Neutrophil (primary cell): ENCODE measurements at regions not wholly inside any gene's neighbourhood (a gene's known extent, or its start where the extent isn't known, plus 50 kb on each side); places are given as distances from the start of the nearest gene placed in this dataset.

Experiments
- H3K27ac ChIP-seq: fragments of 200-600 bp; sonication (generic); 2 replicates; pipeline ENCODE4 v1.5.1; 2016; ENCODE audit warnings: mild to moderate bottlenecking, moderate library complexity
- H3K27me3 ChIP-seq: fragments of 200-600 bp; sonication (generic); 2 replicates; pipeline ENCODE4 v1.6.0; 2016; ENCODE audit warnings: mild to moderate bottlenecking
- H3K36me3 ChIP-seq: fragments of 200-600 bp; sonication (generic); 2 replicates; pipeline ENCODE4 v1.5.1; 2017
- H3K4me1 ChIP-seq, 2 experiments: fragments of 200-600 bp in 1 of 2; sonication (generic) in 1 of 2; 1 replicate in 1 of 2; 2 replicates in 1 of 2; pipeline versions ENCODE4 v1.5.1 to v1.6.1; 2013 to 2016; ENCODE audit warnings: low read depth in 1 of 2, low read length in 1 of 2, mild to moderate bottlenecking in 1 of 2, moderate library complexity in 1 of 2; ENCODE audit not compliant: control insufficient read depth in 1 of 2, insufficient read depth in 1 of 2
- H3K4me3 ChIP-seq, 2 experiments: fragments of 200-600 bp in 1 of 2; sonication (generic) in 1 of 2; 1 replicate in 1 of 2; 2 replicates in 1 of 2; pipeline ENCODE4 v1.5.1; 2013 to 2016; ENCODE audit warnings: low read depth in 1 of 2, low read length in 1 of 2, mild to moderate bottlenecking in 1 of 2, moderate library complexity in 1 of 2
- H3K9me3 ChIP-seq: fragments of 200-600 bp; sonication (generic); 2 replicates; pipeline ENCODE4 v1.5.1; 2016
- TF ChIP-seq, protein P1 (sequence below): fragments of 200-600 bp; sonication (generic); IDR thresholded peaks from 2 replicates; pipeline ENCODE4 v1.5.1; 2016; ENCODE audit warnings: antibody characterized with exemption

GRCh38 chr15:95557226-95558046 lies 773.1 kb upstream of the NR2F2 start:
- TF ChIP-seq, protein P1, sequence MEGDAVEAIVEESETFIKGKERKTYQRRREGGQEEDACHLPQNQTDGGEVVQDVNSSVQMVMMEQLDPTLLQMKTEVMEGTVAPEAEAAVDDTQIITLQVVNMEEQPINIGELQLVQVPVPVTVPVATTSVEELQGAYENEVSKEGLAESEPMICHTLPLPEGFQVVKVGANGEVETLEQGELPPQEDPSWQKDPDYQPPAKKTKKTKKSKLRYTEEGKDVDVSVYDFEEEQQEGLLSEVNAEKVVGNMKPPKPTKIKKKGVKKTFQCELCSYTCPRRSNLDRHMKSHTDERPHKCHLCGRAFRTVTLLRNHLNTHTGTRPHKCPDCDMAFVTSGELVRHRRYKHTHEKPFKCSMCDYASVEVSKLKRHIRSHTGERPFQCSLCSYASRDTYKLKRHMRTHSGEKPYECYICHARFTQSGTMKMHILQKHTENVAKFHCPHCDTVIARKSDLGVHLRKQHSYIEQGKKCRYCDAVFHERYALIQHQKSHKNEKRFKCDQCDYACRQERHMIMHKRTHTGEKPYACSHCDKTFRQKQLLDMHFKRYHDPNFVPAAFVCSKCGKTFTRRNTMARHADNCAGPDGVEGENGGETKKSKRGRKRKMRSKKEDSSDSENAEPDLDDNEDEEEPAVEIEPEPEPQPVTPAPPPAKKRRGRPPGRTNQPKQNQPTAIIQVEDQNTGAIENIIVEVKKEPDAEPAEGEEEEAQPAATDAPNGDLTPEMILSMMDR = no peak
- Histone ChIP-seq H3K4me1 (no peaks in the 10 kb centered on the region), H3K27ac (no peak overlapping the region), H3K9me3 (no peaks in the 10 kb centered on the region), H3K4me3 (no peak overlapping the region), H3K36me3 (no peaks in the 10 kb centered on the region), H3K27me3 (no peaks in the 10 kb centered on the region)

DNA sequence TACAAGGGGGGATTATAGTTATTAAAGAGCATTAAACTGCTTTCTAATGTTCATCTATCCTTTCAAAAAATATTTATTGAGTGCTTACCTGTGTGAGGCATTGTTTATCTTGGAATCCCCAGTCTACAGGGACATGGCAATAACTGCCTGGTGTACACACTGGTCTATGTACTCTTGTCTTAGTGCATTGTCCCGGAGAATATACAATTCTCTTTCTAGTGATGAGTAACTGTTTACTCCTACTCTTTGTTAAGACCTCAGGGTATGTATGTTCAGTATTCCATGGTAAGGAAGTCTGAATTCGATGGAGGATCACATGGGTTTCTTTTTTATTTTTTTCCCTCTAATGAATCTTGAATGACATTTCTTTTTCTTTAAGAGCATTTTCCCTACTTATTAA lies 772.4 kb upstream of the NR2F2 start:
- Histone ChIP-seq H3K9me3 (no peaks in the 10 kb centered on the region), H3K27me3 (no peaks in the 10 kb centered on the region), H3K27ac (no peak overlapping the region), H3K4me3 (no peak overlapping the region), H3K36me3 (no peaks in the 10 kb centered on the region), H3K4me1 (no peaks in the 10 kb centered on the region)
- TF ChIP-seq, protein P1 = no peak

DNA sequence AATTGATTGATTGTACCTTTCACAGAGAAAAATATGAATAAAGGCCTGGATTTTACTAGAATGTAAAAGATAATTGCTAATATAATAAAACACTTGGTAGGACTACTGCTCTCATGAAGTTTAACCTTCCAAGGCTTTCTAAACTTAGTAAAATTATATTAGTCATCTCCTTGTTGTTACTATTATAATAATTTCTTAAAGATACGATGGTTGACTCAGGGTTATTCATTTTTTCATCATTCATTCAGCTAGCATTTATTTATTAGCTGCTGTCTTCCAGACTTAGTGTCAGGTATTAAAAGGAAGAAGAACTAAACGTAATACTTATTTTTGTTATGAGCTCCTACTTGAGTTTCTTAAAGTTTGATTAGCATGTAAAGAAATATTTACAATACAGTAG lies 771.6 kb upstream of the NR2F2 start:
- Histone ChIP-seq H3K4me3 (no peak overlapping the region), H3K9me3 (no peaks in the 10 kb centered on the region), H3K27ac (no peak overlapping the region), H3K36me3 (no peaks in the 10 kb centered on the region), H3K4me1 (no peaks in the 10 kb centered on the region), H3K27me3 (no peaks in the 10 kb centered on the region)
- TF ChIP-seq, protein P1 = no peak

DNA sequence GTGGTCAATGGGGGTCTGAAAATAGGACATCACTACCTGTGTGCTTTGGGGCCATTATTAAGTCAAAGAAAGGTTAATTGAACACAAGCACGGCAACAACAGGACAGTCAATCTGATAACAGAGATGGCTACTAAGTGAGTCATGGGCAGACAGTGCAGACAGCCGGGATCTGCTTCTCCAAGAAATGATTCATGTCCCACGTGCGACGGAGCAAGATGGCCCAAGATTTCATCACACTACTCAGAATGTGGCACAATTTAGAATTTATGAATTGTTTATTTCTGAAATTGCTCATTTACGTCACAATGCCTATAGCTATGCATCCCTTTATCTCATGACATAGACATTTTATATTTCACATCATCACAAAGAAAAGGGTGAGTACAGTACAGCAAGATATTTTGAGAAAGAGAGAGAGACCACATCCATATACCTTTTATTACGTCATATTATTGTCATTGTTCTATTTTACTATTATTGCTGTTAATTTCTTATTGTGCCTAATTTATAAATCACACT lies 770.6 kb upstream of the NR2F2 start:
- Histone ChIP-seq H3K27me3 (no peaks in the 10 kb centered on the region), H3K36me3 (no peaks in the 10 kb centered on the region), H3K4me1 (no peaks in the 10 kb centered on the region), H3K27ac (no peak overlapping the region), H3K9me3 (no peaks in the 10 kb centered on the region), H3K4me3 (no peak overlapping the region)
- TF ChIP-seq, protein P1 = no peak

DNA sequence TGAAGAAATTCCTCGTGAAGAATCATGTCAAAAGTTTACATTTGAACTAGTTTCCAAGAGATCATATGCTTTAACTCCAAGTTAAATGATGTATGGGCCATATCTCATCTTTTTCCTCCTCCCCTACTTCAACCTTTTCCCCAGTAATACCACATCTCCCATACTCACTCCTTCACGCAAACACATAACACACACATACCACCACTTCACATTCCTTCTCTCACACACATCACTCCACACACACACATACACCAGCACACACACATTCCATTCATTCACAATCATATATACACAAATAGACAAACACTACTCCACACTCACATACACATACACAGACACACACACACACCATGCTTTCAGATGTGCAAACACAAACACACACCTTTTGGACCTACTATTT lies 769.0 kb upstream of the NR2F2 start:
- Histone ChIP-seq H3K27ac (no peak overlapping the region), H3K4me1 (no peaks in the 10 kb centered on the region), H3K36me3 (no peaks in the 10 kb centered on the region), H3K27me3 (no peaks in the 10 kb centered on the region), H3K9me3 (no peaks in the 10 kb centered on the region), H3K4me3 (no peak overlapping the region)
- TF ChIP-seq, protein P1 = no peak
